ENCODE measurements at regions not wholly inside any gene's neighbourhood (a gene's known extent, or its start where the extent isn't known, plus 50 kb on each side); places are given as distances from the start of the nearest gene placed in this dataset.

- Histone ChIP-seq H3K9me3 (ENCODE audit: control insufficient read depth, low read depth, low read length) (no peaks in the 10 kb centered on the region), H3K4me3 (ENCODE audit: low read length) (no peak overlapping the region), H3K9ac (ENCODE audit: low read length) (no peak overlapping the region), H3K4me1 (ENCODE audit: control insufficient read depth, low read depth, low read length) (no peaks in the 10 kb centered on the region), H3K36me3 (ENCODE audit: control insufficient read depth, low read depth, low read length) (no peaks in the 10 kb centered on the region), H3K27ac (ENCODE audit: low read length) (no peak overlapping the region), H3K27me3 (ENCODE audit: control insufficient read depth, insufficient read depth, low read length) (no peaks in the 10 kb centered on the region)
Measured at GRCh38 chr3:86162521-86162920, 828.4 kb downstream of the VGLL3 start.

DNA sequence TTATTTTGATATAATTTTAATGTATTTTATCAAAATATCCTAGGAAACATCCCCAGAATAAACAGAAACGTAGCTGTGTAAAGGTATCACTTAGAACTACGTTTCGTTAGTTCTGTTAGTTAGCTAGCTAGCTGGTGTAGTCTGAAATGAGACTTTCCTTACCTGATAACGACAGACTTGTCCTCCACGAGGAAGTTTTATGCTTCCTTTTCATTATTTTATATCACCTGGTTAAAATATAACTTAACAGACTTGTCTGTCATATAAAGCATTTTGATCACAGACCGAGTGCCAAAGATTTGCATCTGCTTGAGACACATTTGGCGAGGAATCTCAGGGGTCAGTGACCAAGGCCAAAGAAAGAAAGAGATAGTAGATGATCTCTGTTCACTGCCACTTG is 829.5 kb downstream of the VGLL3 start:
- Histone ChIP-seq H3K4me3 (ENCODE audit: low read length) (no peak overlapping the region), H3K9ac (ENCODE audit: low read length) (no peak overlapping the region), H3K27ac (ENCODE audit: low read length) (no peak overlapping the region), H3K36me3 (ENCODE audit: control insufficient read depth, low read depth, low read length) (no peaks in the 10 kb centered on the region), H3K4me1 (ENCODE audit: control insufficient read depth, low read depth, low read length) (no peaks in the 10 kb centered on the region), H3K9me3 (ENCODE audit: control insufficient read depth, low read depth, low read length) (no peaks in the 10 kb centered on the region), H3K27me3 (ENCODE audit: control insufficient read depth, insufficient read depth, low read length) (no peaks in the 10 kb centered on the region)

GRCh38 chr3:86152620-86153019 is 838.3 kb downstream of the VGLL3 start:
- Histone ChIP-seq H3K4me3 (ENCODE audit: low read length) (no peak overlapping the region), H3K4me1 (ENCODE audit: control insufficient read depth, low read depth, low read length) (no peaks in the 10 kb centered on the region), H3K27me3 (ENCODE audit: control insufficient read depth, insufficient read depth, low read length) (no peaks in the 10 kb centered on the region), H3K27ac (ENCODE audit: low read length) (no peak overlapping the region), H3K9me3 (ENCODE audit: control insufficient read depth, low read depth, low read length) (no peaks in the 10 kb centered on the region), H3K36me3 (ENCODE audit: control insufficient read depth, low read depth, low read length) (no peaks in the 10 kb centered on the region), H3K9ac (ENCODE audit: low read length) (no peak overlapping the region)

GRCh38 chr3:86149054-86149453 is 841.9 kb downstream of the VGLL3 start:
- Histone ChIP-seq H3K36me3 (ENCODE audit: control insufficient read depth, low read depth, low read length) (no peaks in the 10 kb centered on the region), H3K4me1 (ENCODE audit: control insufficient read depth, low read depth, low read length) (no peaks in the 10 kb centered on the region), H3K9me3 (ENCODE audit: control insufficient read depth, low read depth, low read length) (no peaks in the 10 kb centered on the region), H3K4me3 (ENCODE audit: low read length) (no peak overlapping the region), H3K27ac (ENCODE audit: low read length) (no peak overlapping the region), H3K9ac (ENCODE audit: low read length) (no peak overlapping the region), H3K27me3 (ENCODE audit: control insufficient read depth, insufficient read depth, low read length) (no peaks in the 10 kb centered on the region)

DNA sequence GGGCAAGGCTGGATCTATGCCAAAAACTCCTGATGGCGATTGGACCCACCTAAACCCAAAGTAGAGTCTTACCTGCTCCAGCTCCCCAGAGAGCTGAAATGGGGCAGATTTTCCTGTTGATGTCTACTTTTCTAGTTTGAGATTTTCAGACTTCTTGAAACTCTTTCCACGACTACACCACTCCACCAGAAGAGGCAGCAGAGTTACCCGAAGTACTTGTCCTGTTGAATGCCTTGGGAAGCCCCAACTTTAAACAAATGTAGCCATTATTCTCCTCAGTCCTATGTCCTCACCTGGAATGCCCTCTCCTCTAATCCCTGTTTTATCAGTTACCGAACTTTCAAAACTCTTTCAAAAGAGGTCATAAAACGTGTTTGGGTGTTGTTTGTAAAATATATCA is 843.8 kb downstream of the VGLL3 start:
- H3K4me3 ChIP-seq (ENCODE audit: low read length) = no peak overlapping the region
- H3K27me3 ChIP-seq (ENCODE audit: control insufficient read depth, insufficient read depth, low read length) = no peaks in the 10 kb centered on the region
- H3K9me3 ChIP-seq (ENCODE audit: control insufficient read depth, low read depth, low read length) = no peaks in the 10 kb centered on the region
- H3K4me1 ChIP-seq (ENCODE audit: control insufficient read depth, low read depth, low read length) = no peaks in the 10 kb centered on the region
- H3K27ac ChIP-seq (ENCODE audit: low read length) = no peak overlapping the region
- H3K9ac ChIP-seq (ENCODE audit: low read length) = no peak overlapping the region
- H3K36me3 ChIP-seq (ENCODE audit: control insufficient read depth, low read depth, low read length) = no peaks in the 10 kb centered on the region

GRCh38 chr3:86126552-86126951 is 864.4 kb downstream of the VGLL3 start:
- Histone ChIP-seq H3K9me3 (ENCODE audit: control insufficient read depth, low read depth, low read length) (no peaks in the 10 kb centered on the region), H3K27ac (ENCODE audit: low read length) (no peak overlapping the region), H3K36me3 (ENCODE audit: control insufficient read depth, low read depth, low read length) (no peaks in the 10 kb centered on the region), H3K27me3 (ENCODE audit: control insufficient read depth, insufficient read depth, low read length) (no peaks in the 10 kb centered on the region), H3K9ac (ENCODE audit: low read length) (no peak overlapping the region), H3K4me3 (ENCODE audit: low read length) (no peak overlapping the region), H3K4me1 (ENCODE audit: control insufficient read depth, low read depth, low read length) (no peaks in the 10 kb centered on the region)

All from iPS-18a (cell line).